ENCODE measurements at regions not wholly inside any gene's neighbourhood (a gene's known extent, or its start where the extent isn't known, plus 50 kb on each side); places are given as distances from the start of the nearest gene placed in this dataset.

- DNase-seq = no peak
- Histone ChIP-seq H3K9me3 (ENCODE audit: control insufficient read depth, insufficient read depth, low read length) (no peaks in the 10 kb centered on the region), H3K27me3 (ENCODE audit: control insufficient read depth, insufficient read depth, low read length) (no peaks in the 10 kb centered on the region), H3K4me3 (ENCODE audit: low read length) (no peak overlapping the region), H3K36me3 (ENCODE audit: control insufficient read depth, insufficient read depth, low read length) (no peaks in the 10 kb centered on the region), H3K27ac (ENCODE audit: low read length) (no peak overlapping the region), H3K4me1 (ENCODE audit: control insufficient read depth, insufficient read depth, low read length) (no peaks in the 10 kb centered on the region)
- Mint-ChIP-seq H3K4me1 (no peaks in the 10 kb centered on the region), H3K4me3 (no peak overlapping the region), H3K27ac (no peak overlapping the region), H3K9me3 (peaks cover 2 to 9% of the 10 kb centered on the region in 2 donors), H3K27me3 (ENCODE audit: low read depth in 2 of 2) (no peaks in the 10 kb centered on the region), H3K36me3 (peaks cover 6% of the 10 kb centered on the region)
- no peak for ATAC-seq
- WGBS (ENCODE audit: insufficient coverage) = 90% methylated on average over 2 of the region's 3 CpGs
- intact Hi-C loops (cut with micrococcal nuclease) = no loop called here
- TF ChIP-seq CTCF (IDR thresholded peaks at IDR 0.05) = no peak
These were observed 726.4 kb upstream of the FAM174A start for GRCh38 chr5:99808657-99809230.

GRCh38 chr5:99807346-99807745, 727.8 kb upstream of the FAM174A start:
- H3K27me3 ChIP-seq (ENCODE audit: control insufficient read depth, insufficient read depth, low read length) = no peaks in the 10 kb centered on the region
- intact Hi-C loops (cut with micrococcal nuclease) = no loop called here
- H3K9me3 Mint-ChIP-seq = peaks cover 2 to 12% of the 10 kb centered on the region in 2 donors

GRCh38 chr5:99795031-99795430, 740.1 kb upstream of the FAM174A start:
- Histone ChIP-seq H3K9me3 (ENCODE audit: control insufficient read depth, insufficient read depth, low read length) (no peaks in the 10 kb centered on the region), H3K4me3 (ENCODE audit: low read length) (no peak overlapping the region), H3K4me1 (ENCODE audit: control insufficient read depth, insufficient read depth, low read length) (no peaks in the 10 kb centered on the region), H3K27me3 (ENCODE audit: control insufficient read depth, insufficient read depth, low read length) (no peaks in the 10 kb centered on the region), H3K36me3 (ENCODE audit: control insufficient read depth, insufficient read depth, low read length) (no peaks in the 10 kb centered on the region), H3K27ac (ENCODE audit: low read length) (no peak overlapping the region)
- no peak for TF ChIP-seq CTCF (IDR thresholded peaks at IDR 0.05)
- Mint-ChIP-seq H3K4me1 (no peaks in the 10 kb centered on the region), H3K27ac (no peak overlapping the region), H3K27me3 (ENCODE audit: low read depth in 2 of 2) (no peaks in the 10 kb centered on the region), H3K9me3 (peaks cover 9 to 17% of the 10 kb centered on the region in 2 donors), H3K4me3 (no peak overlapping the region), H3K36me3 (peaks cover 6% of the 10 kb centered on the region)
- 78% methylated on average over 1 of the region's 2 CpGs for whole genome bisulfite sequencing (ENCODE audit: insufficient coverage)
- intact Hi-C loops (cut with micrococcal nuclease) = no loop called here
- ATAC-seq (no peak), DNase-seq (no peak)

More at GRCh38 chr5:99807346-99807745, 727.8 kb upstream of the FAM174A start:
- Mint-ChIP-seq H3K27me3 (ENCODE audit: low read depth in 2 of 2) (no peaks in the 10 kb centered on the region), H3K4me3 (no peak overlapping the region), H3K4me1 (no peaks in the 10 kb centered on the region), H3K36me3 (peaks cover 6% of the 10 kb centered on the region), H3K27ac (no peak overlapping the region)
- ATAC-seq = no peak
- no peak overlapping the region for H3K27ac ChIP-seq (ENCODE audit: low read length)
- no peaks in the 10 kb centered on the region for H3K36me3 ChIP-seq (ENCODE audit: control insufficient read depth, insufficient read depth, low read length)
- DNase-seq = no peak
- no peak for TF ChIP-seq CTCF (IDR thresholded peaks at IDR 0.05)
- no peaks in the 10 kb centered on the region for H3K4me1 ChIP-seq (ENCODE audit: control insufficient read depth, insufficient read depth, low read length)
- H3K9me3 ChIP-seq (ENCODE audit: control insufficient read depth, insufficient read depth, low read length) = no peaks in the 10 kb centered on the region
- no peak overlapping the region for H3K4me3 ChIP-seq (ENCODE audit: low read length)

GRCh38 chr5:99788482-99788881, 746.7 kb upstream of the FAM174A start:
- no peaks in the 10 kb centered on the region for H3K4me1 Mint-ChIP-seq
- Histone ChIP-seq H3K27ac (ENCODE audit: low read length) (no peak overlapping the region), H3K4me1 (ENCODE audit: control insufficient read depth, insufficient read depth, low read length) (no peaks in the 10 kb centered on the region), H3K9me3 (ENCODE audit: control insufficient read depth, insufficient read depth, low read length) (peaks cover 4% of the 10 kb centered on the region), H3K27me3 (ENCODE audit: control insufficient read depth, insufficient read depth, low read length) (no peaks in the 10 kb centered on the region), H3K4me3 (ENCODE audit: low read length) (no peak overlapping the region), H3K36me3 (ENCODE audit: control insufficient read depth, insufficient read depth, low read length) (no peaks in the 10 kb centered on the region)
- WGBS (ENCODE audit: insufficient coverage) = 0% methylated on average over 1 of the region's 2 CpGs
- TF ChIP-seq CTCF (IDR thresholded peaks at IDR 0.05) = no peak
- H3K9me3 Mint-ChIP-seq = peaks cover 5 to 14% of the 10 kb centered on the region in 2 donors
- H3K36me3 Mint-ChIP-seq = peaks cover 7% of the 10 kb centered on the region
- no peak overlapping the region for H3K4me3 Mint-ChIP-seq
- no peak for DNase-seq
- no peak for ATAC-seq
- intact Hi-C loops (cut with micrococcal nuclease) = no loop called here
- H3K27me3 Mint-ChIP-seq (ENCODE audit: low read depth in 2 of 2) = no peaks in the 10 kb centered on the region
- H3K27ac Mint-ChIP-seq = no peak overlapping the region
